Transverse colon (tissue), 3 donors: ENCODE measurements at regions not wholly inside any gene's neighbourhood (a gene's known extent, or its start where the extent isn't known, plus 50 kb on each side); places are given as distances from the start of the nearest gene placed in this dataset.
"Not testable (repeated sequence)": the region's sequence is repeated elsewhere in the genome, so short reads cannot be mapped to it uniquely, and the experiment has no call there.

Experiments
- POLR2A ChIP-seq: fragments of 450-650 bp; IDR thresholded peaks from one replicate; pipeline ENCODE4 v1.6.1; 2016; ENCODE audit warnings: antibody characterized with exemption, mild to moderate bottlenecking, moderate library complexity
- TF ChIP-seq, protein P1 (sequence below), 5 experiments: fragments of 200-600 bp in 3 of 5; fragments of 450-650 bp in 2 of 5; sonication (generic) in 3 of 5; IDR thresholded peaks; 1 replicate in 2 of 5; 2 replicates in 3 of 5; pipeline ENCODE4 v1.5.1; 2016 to 2017; ENCODE audit warnings: antibody characterized with exemption in 5 of 5, inconsistent platforms in 3 of 5, mild to moderate bottlenecking in 2 of 5, moderate library complexity in 1 of 5

DNA sequence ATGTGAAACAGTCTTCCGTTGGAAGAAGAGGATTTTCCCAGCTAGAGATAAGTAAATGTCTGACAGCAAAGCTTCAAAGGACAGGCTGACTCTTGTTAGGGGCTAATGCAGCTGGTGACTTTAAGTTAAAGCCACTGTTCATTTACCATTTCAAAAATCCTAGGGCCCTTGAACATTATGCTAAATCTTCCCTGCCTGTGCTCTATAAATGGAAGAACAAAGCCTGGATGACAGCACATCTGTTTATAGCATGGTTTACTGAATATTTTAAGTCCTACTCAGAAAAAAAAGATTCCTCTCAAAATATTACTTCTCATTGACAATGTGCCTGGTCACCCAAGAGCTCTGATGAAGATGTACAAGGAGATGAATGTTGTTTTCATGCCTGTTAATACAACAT lies 255.3 kb downstream of the ADRA2A start:
- TF ChIP-seq, protein P1, sequence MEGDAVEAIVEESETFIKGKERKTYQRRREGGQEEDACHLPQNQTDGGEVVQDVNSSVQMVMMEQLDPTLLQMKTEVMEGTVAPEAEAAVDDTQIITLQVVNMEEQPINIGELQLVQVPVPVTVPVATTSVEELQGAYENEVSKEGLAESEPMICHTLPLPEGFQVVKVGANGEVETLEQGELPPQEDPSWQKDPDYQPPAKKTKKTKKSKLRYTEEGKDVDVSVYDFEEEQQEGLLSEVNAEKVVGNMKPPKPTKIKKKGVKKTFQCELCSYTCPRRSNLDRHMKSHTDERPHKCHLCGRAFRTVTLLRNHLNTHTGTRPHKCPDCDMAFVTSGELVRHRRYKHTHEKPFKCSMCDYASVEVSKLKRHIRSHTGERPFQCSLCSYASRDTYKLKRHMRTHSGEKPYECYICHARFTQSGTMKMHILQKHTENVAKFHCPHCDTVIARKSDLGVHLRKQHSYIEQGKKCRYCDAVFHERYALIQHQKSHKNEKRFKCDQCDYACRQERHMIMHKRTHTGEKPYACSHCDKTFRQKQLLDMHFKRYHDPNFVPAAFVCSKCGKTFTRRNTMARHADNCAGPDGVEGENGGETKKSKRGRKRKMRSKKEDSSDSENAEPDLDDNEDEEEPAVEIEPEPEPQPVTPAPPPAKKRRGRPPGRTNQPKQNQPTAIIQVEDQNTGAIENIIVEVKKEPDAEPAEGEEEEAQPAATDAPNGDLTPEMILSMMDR (IDR thresholded peaks at IDR 0.05) = not testable (repeated sequence)
- not testable (repeated sequence) for TF ChIP-seq POLR2A
